ENCODE measurements at regions not wholly inside any gene's neighbourhood (a gene's known extent, or its start where the extent isn't known, plus 50 kb on each side); places are given as distances from the start of the nearest gene placed in this dataset.

DNA sequence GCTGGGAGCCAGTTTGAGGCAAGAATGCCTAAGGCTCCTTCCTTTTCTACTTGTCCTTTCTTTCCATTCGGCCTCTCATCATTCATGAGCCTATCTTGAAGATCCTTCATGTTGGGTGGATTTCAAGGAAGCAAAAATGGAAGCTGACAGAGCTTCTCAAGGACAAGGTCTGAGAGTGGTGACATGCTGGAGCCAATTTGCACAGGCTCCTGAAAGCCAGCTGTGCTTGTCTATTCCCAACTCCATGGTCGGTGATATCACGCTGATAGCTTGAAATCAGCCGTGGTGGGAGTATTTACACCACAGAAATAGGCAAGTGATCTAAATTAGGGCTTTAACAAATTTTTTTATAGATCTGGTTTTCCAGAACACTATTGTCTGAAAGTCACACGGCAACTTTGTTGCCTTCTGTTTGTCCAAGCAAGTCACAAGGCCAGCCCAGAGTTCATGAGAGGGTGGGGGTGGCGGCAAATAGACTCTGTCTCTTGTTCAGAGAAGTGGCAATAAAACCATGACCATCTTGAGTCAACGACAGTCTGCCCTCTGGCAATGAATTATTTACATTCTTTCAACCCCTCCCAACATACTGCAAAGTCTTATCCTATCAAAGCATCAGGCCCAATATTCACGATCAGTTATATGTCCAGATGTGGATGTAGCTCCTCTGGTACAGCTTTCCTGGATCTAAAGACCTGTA lies 49.9 kb upstream of the SLC35F5 start:
- no peak for ATAC-seq
- DNase-seq (ENCODE audit: low spot score): no peak
